ENCODE measurements at regions not wholly inside any gene's neighbourhood (a gene's known extent, or its start where the extent isn't known, plus 50 kb on each side); places are given as distances from the start of the nearest gene placed in this dataset.

DNA sequence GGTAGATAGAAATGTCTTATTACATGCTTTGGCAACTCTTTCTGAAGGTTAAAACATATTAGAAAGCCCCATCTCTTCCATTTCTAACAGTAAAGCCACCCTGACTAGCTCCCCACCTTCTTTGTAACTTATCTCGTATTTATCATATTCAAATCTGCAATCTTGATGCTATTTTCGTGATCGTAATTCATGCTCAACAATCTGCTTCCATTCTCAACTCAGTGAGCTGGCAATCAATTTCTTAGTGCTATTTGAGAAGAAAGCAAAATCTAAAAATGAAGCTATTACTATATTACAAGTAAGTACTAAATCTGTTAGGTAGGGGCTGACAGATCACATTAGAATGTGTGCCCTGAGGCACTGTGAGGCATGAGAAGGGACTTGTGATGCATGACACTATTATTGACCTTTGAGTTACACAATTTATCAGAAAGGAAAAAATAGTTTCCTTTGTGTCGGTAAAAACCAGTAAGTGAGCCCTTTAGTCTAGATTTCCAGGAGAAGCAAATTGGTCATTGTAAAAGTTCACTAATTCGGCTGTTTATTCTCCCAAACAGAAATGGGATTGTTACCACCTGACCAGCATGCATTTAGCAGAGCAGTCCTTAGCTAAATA lies 379.7 kb upstream of the CNTN6 start:
- TF ChIP-seq POLR2A (IDR thresholded peaks at IDR 0.05; ENCODE audit: low read length): no peak
- no peak for TF ChIP-seq GATA1 (IDR thresholded peaks at IDR 0.05; ENCODE audit: low read depth, low read length)

Measured in erythroblast (primary cell).